ENCODE measurements at regions not wholly inside any gene's neighbourhood (a gene's known extent, or its start where the extent isn't known, plus 50 kb on each side); places are given as distances from the start of the nearest gene placed in this dataset.

DNA sequence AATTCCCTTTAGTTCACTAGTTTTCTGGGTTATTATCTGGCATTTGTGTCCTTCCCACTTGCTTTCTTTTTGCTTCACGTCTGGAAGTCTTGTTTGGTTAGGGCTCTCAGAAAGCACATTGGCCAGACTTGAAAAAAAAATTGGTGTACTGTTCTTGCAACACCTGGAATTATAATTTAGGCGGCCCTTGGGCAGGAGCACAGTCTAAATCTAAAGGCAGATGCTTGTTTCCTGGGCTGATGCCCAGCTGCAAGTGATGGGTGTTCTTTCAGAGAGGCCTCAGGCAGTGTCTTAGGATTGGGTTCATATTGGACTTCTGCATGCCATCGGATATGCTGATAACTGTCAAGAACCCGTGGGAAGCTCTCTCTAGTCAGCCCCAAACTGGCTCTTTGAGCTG is 521.5 kb downstream of the PDCD6IP start:
- Histone ChIP-seq H3K27ac (no peak overlapping the region), H3K9me3 (peaks cover 0 to 4% (median 0%) of the 10 kb centered on the region in 3 donors), H3K27me3 (no peaks in the 10 kb centered on the region), H3K4me1 (no peaks in the 10 kb centered on the region), H3K36me3 (no peaks in the 10 kb centered on the region), H3K4me3 (no peak overlapping the region)
- no peak for DNase-seq
- intact Hi-C loops (cut with DNase I; ENCODE audit: low total_unique reads), result no loop called here
- TF ChIP-seq, protein P1, sequence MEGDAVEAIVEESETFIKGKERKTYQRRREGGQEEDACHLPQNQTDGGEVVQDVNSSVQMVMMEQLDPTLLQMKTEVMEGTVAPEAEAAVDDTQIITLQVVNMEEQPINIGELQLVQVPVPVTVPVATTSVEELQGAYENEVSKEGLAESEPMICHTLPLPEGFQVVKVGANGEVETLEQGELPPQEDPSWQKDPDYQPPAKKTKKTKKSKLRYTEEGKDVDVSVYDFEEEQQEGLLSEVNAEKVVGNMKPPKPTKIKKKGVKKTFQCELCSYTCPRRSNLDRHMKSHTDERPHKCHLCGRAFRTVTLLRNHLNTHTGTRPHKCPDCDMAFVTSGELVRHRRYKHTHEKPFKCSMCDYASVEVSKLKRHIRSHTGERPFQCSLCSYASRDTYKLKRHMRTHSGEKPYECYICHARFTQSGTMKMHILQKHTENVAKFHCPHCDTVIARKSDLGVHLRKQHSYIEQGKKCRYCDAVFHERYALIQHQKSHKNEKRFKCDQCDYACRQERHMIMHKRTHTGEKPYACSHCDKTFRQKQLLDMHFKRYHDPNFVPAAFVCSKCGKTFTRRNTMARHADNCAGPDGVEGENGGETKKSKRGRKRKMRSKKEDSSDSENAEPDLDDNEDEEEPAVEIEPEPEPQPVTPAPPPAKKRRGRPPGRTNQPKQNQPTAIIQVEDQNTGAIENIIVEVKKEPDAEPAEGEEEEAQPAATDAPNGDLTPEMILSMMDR (IDR thresholded peaks at IDR 0.05), result no peak

- Histone ChIP-seq H3K27me3 (no peaks in the 10 kb centered on the region), H3K4me1 (no peaks in the 10 kb centered on the region), H3K9me3 (peaks cover 0 to 4% (median 0%) of the 10 kb centered on the region in 3 donors), H3K27ac (no peak overlapping the region), H3K36me3 (no peaks in the 10 kb centered on the region), H3K4me3 (no peak overlapping the region)
- DNase-seq, result no peak
- intact Hi-C loops (cut with DNase I; ENCODE audit: low total_unique reads), result no loop called here
- TF ChIP-seq, protein P1 (IDR thresholded peaks at IDR 0.05), result no peak
Measured at GRCh38 chr3:34323517-34323916, 525.1 kb downstream of the PDCD6IP start.

- DNase-seq, result no peak
- Histone ChIP-seq H3K9me3 (no peaks in the 10 kb centered on the region), H3K4me1 (no peaks in the 10 kb centered on the region), H3K36me3 (no peaks in the 10 kb centered on the region), H3K27me3 (no peaks in the 10 kb centered on the region), H3K27ac (no peak overlapping the region), H3K4me3 (no peak overlapping the region)
- TF ChIP-seq, protein P1 (IDR thresholded peaks at IDR 0.05), result no peak
- intact Hi-C loops (cut with DNase I; ENCODE audit: low total_unique reads), result no loop called here
Measured at GRCh38 chr3:34346656-34347055, 548.2 kb downstream of the PDCD6IP start.

- H3K27me3 ChIP-seq, result no peaks in the 10 kb centered on the region
- no peaks in the 10 kb centered on the region for H3K9me3 ChIP-seq
- intact Hi-C loops (cut with DNase I; ENCODE audit: low total_unique reads), result no loop called here
- no peak overlapping the region for H3K27ac ChIP-seq
- no peak overlapping the region for H3K4me3 ChIP-seq
- H3K36me3 ChIP-seq, result no peaks in the 10 kb centered on the region
- DNase-seq, result no peak
- H3K4me1 ChIP-seq, result no peaks in the 10 kb centered on the region
- TF ChIP-seq, protein P1 (IDR thresholded peaks at IDR 0.05), result no peak
Measured at GRCh38 chr3:34351882-34352777, 553.7 kb downstream of the PDCD6IP start.

GRCh38 chr3:34352778-34353331 is 554.4 kb downstream of the PDCD6IP start:
- no peaks in the 10 kb centered on the region for H3K27me3 ChIP-seq
- no peaks in the 10 kb centered on the region for H3K4me1 ChIP-seq
- intact Hi-C loops (cut with DNase I; ENCODE audit: low total_unique reads), result no loop called here
- no peak for DNase-seq
- no peaks in the 10 kb centered on the region for H3K36me3 ChIP-seq
- no peak overlapping the region for H3K4me3 ChIP-seq
- TF ChIP-seq, protein P1 (IDR thresholded peaks at IDR 0.05), result no peak
- no peak overlapping the region for H3K27ac ChIP-seq
- no peaks in the 10 kb centered on the region for H3K9me3 ChIP-seq
